ENCODE measurements at regions not wholly inside any gene's neighbourhood (a gene's known extent, or its start where the extent isn't known, plus 50 kb on each side); places are given as distances from the start of the nearest gene placed in this dataset.
A peak's percentile ranks its signal among the peaks of the same experiment; 100 is the strongest.

- no peak for TF ChIP-seq CTCF (conservative IDR thresholded peaks at IDR 0.05; ENCODE audit: low read length)
These were observed 561.4 kb upstream of the GOT2 start for GRCh38 chr16:59295474-59295873.

GRCh38 chr16:59290718-59291117 is 556.6 kb upstream of the GOT2 start:
- DNase-seq (ENCODE audit: low read depth): no peak
- no peak overlapping the region for H3K4me3 ChIP-seq (ENCODE audit: low read length)
- TF ChIP-seq CTCF (conservative IDR thresholded peaks at IDR 0.05; ENCODE audit: low read length): no peak

More at GRCh38 chr16:59295474-59295873, 561.4 kb upstream of the GOT2 start:
- H3K4me3 ChIP-seq (ENCODE audit: low read length): no peak overlapping the region
- DNase-seq (ENCODE audit: low read depth): no peak

- no peak overlapping the region for H3K4me3 ChIP-seq (ENCODE audit: low read length)
- no peak for TF ChIP-seq CTCF (conservative IDR thresholded peaks at IDR 0.05; ENCODE audit: low read length)
- DNase-seq (ENCODE audit: low read depth): no peak
These were observed 555.0 kb upstream of the GOT2 start for GRCh38 chr16:59289151-59289550.

- no peak for DNase-seq (ENCODE audit: low read depth)
- TF ChIP-seq CTCF (conservative IDR thresholded peaks at IDR 0.05; ENCODE audit: low read length): no peak
- H3K4me3 ChIP-seq (ENCODE audit: low read length): no peak overlapping the region
These were observed 540.0 kb upstream of the GOT2 start for GRCh38 chr16:59274141-59274540.

- no peak for TF ChIP-seq CTCF (conservative IDR thresholded peaks at IDR 0.05; ENCODE audit: low read length)
- no peak for DNase-seq (ENCODE audit: low read depth)
- no peak overlapping the region for H3K4me3 ChIP-seq (ENCODE audit: low read length)
These were observed 529.8 kb upstream of the GOT2 start for GRCh38 chr16:59263955-59264354.

- no peak for DNase-seq (ENCODE audit: low read depth)
- no peak overlapping the region for H3K4me3 ChIP-seq (ENCODE audit: low read length)
- no peak for TF ChIP-seq CTCF (conservative IDR thresholded peaks at IDR 0.05; ENCODE audit: low read length)
These were observed 526.8 kb upstream of the GOT2 start for GRCh38 chr16:59260892-59261291.

- peak; percentile 1 for DNase-seq (ENCODE audit: low read depth)
- no peak overlapping the region for H3K4me3 ChIP-seq (ENCODE audit: low read length)
- TF ChIP-seq CTCF (conservative IDR thresholded peaks at IDR 0.05; ENCODE audit: low read length): no peak
These were observed 525.8 kb upstream of the GOT2 start for GRCh38 chr16:59259950-59260319.

All from AG10803 (cell line).